Neural cell (in vitro differentiated cells): ENCODE measurements at regions not wholly inside any gene's neighbourhood (a gene's known extent, or its start where the extent isn't known, plus 50 kb on each side); places are given as distances from the start of the nearest gene placed in this dataset.

ENCODE experiments used
- TAF1 ChIP-seq: IDR thresholded peaks from 2 replicates; pipeline ENCODE4 v1.6.1; 2012; ENCODE audit warnings: low read depth
- TF ChIP-seq, protein P1 (sequence below): fragments of 450-650 bp; IDR thresholded peaks from 2 replicates; pipeline ENCODE4 v1.5.1; 2014; ENCODE audit warnings: antibody characterized with exemption, mild to moderate bottlenecking, moderate library complexity; ENCODE audit not compliant: poor library complexity, severe bottlenecking

DNA sequence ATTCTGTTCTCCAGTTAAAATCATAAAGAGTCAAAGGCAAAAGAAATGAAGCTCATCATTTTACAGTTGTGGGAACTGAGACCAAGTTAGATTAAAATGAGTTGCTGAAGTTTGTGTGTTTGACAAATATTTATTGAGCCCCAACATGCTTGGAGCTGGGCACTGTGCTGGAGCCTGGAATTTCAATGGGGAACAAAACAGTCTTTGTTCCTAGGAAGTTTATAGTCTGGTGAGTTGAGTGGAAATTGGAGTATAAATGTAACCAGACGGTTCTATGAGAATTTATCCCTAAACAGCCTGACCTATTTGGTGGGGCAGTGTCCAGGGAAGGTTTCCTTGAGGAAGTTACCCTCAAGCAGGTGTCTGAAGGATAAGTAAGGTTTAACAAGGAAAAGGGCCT lies 294.4 kb downstream of the PRDM2 start:
- TF ChIP-seq, protein P1, sequence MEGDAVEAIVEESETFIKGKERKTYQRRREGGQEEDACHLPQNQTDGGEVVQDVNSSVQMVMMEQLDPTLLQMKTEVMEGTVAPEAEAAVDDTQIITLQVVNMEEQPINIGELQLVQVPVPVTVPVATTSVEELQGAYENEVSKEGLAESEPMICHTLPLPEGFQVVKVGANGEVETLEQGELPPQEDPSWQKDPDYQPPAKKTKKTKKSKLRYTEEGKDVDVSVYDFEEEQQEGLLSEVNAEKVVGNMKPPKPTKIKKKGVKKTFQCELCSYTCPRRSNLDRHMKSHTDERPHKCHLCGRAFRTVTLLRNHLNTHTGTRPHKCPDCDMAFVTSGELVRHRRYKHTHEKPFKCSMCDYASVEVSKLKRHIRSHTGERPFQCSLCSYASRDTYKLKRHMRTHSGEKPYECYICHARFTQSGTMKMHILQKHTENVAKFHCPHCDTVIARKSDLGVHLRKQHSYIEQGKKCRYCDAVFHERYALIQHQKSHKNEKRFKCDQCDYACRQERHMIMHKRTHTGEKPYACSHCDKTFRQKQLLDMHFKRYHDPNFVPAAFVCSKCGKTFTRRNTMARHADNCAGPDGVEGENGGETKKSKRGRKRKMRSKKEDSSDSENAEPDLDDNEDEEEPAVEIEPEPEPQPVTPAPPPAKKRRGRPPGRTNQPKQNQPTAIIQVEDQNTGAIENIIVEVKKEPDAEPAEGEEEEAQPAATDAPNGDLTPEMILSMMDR = no peak
- no peak for TF ChIP-seq TAF1
